HepG2 (cell line): ENCODE measurements at regions not wholly inside any gene's neighbourhood (a gene's known extent, or its start where the extent isn't known, plus 50 kb on each side); places are given as distances from the start of the nearest gene placed in this dataset.

Source experiments
- ARNT ChIP-seq: fragments of 450-650 bp; IDR thresholded peaks from 2 replicates; pipeline ENCODE4 v1.6.1; 2017
- BRCA1 ChIP-seq: sonication (generic); formaldehyde crosslinking; IDR thresholded peaks from 2 replicates; pipeline ENCODE4 v1.4.0; 2020; ENCODE audit warnings: missing genetic modification reagents
- FOSL2 ChIP-seq: sonication (generic); formaldehyde crosslinking; IDR thresholded peaks from 2 replicates; pipeline ENCODE4 v1.4.0; 2020; ENCODE audit warnings: missing genetic modification reagents
- FOXO1 ChIP-seq: sonication (generic); formaldehyde crosslinking; IDR thresholded peaks from 2 replicates; pipeline ENCODE4 v1.4.0; 2020; ENCODE audit warnings: missing genetic modification reagents
- IRF2 ChIP-seq: IDR thresholded peaks from 2 replicates; pipeline ENCODE4 v1.6.1; 2018; ENCODE audit warnings: missing genetic modification reagents, missing compliant biosample characterization
- KAT8 ChIP-seq: IDR thresholded peaks from 2 replicates; pipeline ENCODE4 v1.6.1; 2016; ENCODE audit warnings: missing genetic modification reagents, missing compliant biosample characterization
- MAFF ChIP-seq: IDR thresholded peaks from 2 replicates; pipeline ENCODE4 v1.6.1; 2011; ENCODE audit warnings: low read depth, low read length, improper control_type of control experiment
- MBD4 ChIP-seq: IDR thresholded peaks from 2 replicates; pipeline ENCODE4 v1.6.1; 2012; ENCODE audit warnings: low read length, inconsistent platforms, borderline replicate concordance
- MED1 ChIP-seq: sonication (generic); formaldehyde crosslinking; IDR thresholded peaks from 2 replicates; pipeline ENCODE4 v1.4.0; 2020; ENCODE audit warnings: missing genetic modification reagents
- MYC ChIP-seq: sonication (generic); formaldehyde crosslinking; IDR thresholded peaks from 2 replicates; pipeline ENCODE4 v1.9.0; 2021; ENCODE audit warnings: missing genetic modification reagents, borderline replicate concordance
- NAIF1 ChIP-seq: sonication (generic); formaldehyde crosslinking; IDR thresholded peaks from 2 replicates; pipeline ENCODE4 v1.5.0; 2020; ENCODE audit warnings: mild to moderate bottlenecking, missing genetic modification reagents, borderline replicate concordance
- PAXIP1 ChIP-seq: sonication (generic); formaldehyde crosslinking; conservative IDR thresholded peaks from 2 replicates; pipeline ENCODE4 v1.4.0; 2020; ENCODE audit warnings: mild to moderate bottlenecking, missing genetic modification reagents, moderate library complexity
- SAP130 ChIP-seq: IDR thresholded peaks from 2 replicates; pipeline ENCODE4 v1.6.1; 2016; ENCODE audit warnings: low read depth
- SETDB1 ChIP-seq: sonication (generic); formaldehyde crosslinking; IDR thresholded peaks from 2 replicates; pipeline ENCODE4 v1.5.1; 2020; ENCODE audit warnings: missing genetic modification reagents, mild to moderate bottlenecking, borderline replicate concordance
- SIX4 ChIP-seq: sonication (generic); formaldehyde crosslinking; IDR thresholded peaks from 2 replicates; pipeline ENCODE4 v1.4.0; 2020; ENCODE audit warnings: missing genetic modification reagents
- SMAD1 ChIP-seq: sonication (generic); formaldehyde crosslinking; IDR thresholded peaks from 2 replicates; pipeline ENCODE4 v1.4.0; 2020; ENCODE audit warnings: missing genetic modification reagents, low read depth, mild to moderate bottlenecking, borderline replicate concordance
- TEAD3 ChIP-seq: optimal IDR thresholded peaks from 2 replicates; pipeline ENCODE3; 2016; ENCODE audit warnings: borderline replicate concordance
- ZNF317 ChIP-seq: sonication (generic); formaldehyde crosslinking; IDR thresholded peaks from 2 replicates; pipeline ENCODE4 v1.5.0; 2020; ENCODE audit warnings: mild to moderate bottlenecking, missing genetic modification reagents
- ZNF335 ChIP-seq: sonication (generic); formaldehyde crosslinking; IDR thresholded peaks from 2 replicates; pipeline ENCODE4 v1.4.0; 2020; ENCODE audit warnings: missing genetic modification reagents
- ZNF552 ChIP-seq: sonication (generic); formaldehyde crosslinking; IDR thresholded peaks from 2 replicates; pipeline ENCODE4 v1.9.0; 2022; ENCODE audit warnings: missing genetic modification reagents, mild to moderate bottlenecking, borderline replicate concordance
- ZNF570 ChIP-seq: sonication (generic); formaldehyde crosslinking; IDR thresholded peaks from 2 replicates; pipeline ENCODE4 v1.4.0; 2020; ENCODE audit warnings: mild to moderate bottlenecking, missing genetic modification reagents, borderline replicate concordance
- ZSCAN9 ChIP-seq: IDR thresholded peaks from 2 replicates; pipeline ENCODE4 v1.6.1; 2016; ENCODE audit warnings: borderline replicate concordance
- TF ChIP-seq, protein P1 (sequence below): sonication (generic); formaldehyde crosslinking; IDR thresholded peaks from 2 replicates; pipeline ENCODE4 v1.5.0; 2020; ENCODE audit warnings: mild to moderate bottlenecking, missing genetic modification reagents, borderline replicate concordance
- TF ChIP-seq, protein P2 (sequence below): sonication (generic); formaldehyde crosslinking; IDR thresholded peaks from 2 replicates; pipeline ENCODE4 v1.4.0; 2020; ENCODE audit warnings: missing genetic modification reagents

DNA sequence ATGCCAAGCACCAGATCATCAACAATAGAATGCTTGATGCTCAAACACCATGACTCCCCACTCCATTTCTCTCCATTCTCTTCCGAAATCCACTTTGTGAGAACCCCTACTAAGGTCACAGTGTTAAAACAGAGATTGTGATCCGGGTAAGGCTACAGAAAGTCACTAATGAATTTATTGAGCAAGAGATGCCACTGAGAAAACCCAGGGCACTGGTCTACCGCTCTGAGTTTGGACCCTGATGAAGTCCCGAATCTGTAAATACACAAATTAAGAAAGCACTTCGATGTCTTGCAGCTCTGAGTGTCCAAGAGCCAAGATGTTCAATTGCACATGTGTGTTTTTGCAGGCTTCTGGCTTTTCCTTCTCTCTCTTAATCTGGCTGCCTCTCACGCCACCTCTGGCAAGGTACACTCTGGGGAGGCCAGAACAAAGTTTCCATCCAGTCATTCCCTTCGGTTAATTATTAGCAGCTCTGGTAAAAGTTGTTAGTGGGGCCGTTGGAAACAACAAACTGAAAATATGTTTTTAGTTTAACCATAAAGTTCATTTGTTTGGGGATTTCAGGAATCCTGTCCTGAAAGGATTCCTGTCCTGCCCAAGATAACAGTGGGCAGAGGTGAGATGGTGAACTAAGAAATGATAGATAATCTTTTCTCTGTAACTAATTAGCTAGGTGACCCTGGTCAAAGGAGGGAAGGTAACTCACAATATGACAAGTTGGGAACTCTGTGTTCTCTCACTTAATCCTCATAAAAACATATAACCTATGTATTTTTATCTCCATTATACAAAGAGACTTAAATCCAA is 75.4 kb downstream of the BTG1 start (continued):
- TF ChIP-seq MYC = no peak
- TF ChIP-seq ARNT = no peak
- TF ChIP-seq, protein P1, sequence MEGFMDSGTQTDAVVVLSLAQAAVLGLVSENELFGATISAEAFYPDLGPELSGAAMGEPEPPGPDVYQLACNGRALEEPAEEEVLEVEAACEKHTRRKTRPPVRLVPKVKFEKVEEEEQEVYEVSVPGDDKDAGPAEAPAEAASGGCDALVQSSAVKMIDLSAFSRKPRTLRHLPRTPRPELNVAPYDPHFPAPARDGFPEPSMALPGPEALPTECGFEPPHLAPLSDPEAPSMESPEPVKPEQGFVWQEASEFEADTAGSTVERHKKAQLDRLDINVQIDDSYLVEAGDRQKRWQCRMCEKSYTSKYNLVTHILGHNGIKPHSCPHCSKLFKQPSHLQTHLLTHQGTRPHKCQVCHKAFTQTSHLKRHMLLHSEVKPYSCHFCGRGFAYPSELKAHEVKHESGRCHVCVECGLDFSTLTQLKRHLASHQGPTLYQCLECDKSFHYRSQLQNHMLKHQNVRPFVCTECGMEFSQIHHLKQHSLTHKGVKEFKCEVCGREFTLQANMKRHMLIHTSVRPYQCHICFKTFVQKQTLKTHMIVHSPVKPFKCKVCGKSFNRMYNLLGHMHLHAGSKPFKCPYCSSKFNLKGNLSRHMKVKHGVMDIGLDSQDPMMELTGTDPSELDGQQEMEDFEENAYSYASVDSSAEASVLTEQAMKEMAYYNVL (CRISPR knock-in tag) = peak; percentile 29; the same call in 1 of the 2 replicates
- TF ChIP-seq SETDB1 = no peak
- no peak for TF ChIP-seq SMAD1 (CRISPR knock-in tag)
- TF ChIP-seq KAT8 (CRISPR knock-in tag) = no peak; the same call in 1 of the 2 replicates
- TF ChIP-seq PAXIP1 = peak; percentile 77
- no peak for TF ChIP-seq ZNF317 (CRISPR knock-in tag)
- 0 out of 2 replicates have a peak, but pooled peaks have one; percentile 6 for TF ChIP-seq MBD4
- 0 out of 2 replicates have a peak, but pooled peaks have one; percentile 47 for TF ChIP-seq FOXO1 (CRISPR knock-in tag)
- TF ChIP-seq NAIF1 (CRISPR knock-in tag) = no peak
- no peak for TF ChIP-seq ZNF335
- no peak for TF ChIP-seq BRCA1 (CRISPR knock-in tag)
- no peak for TF ChIP-seq SIX4 (CRISPR knock-in tag)
- TF ChIP-seq IRF2 = 0 out of 2 replicates have a peak, but pooled peaks have one; percentile 32
- no peak; the same call in 1 of the 2 replicates for TF ChIP-seq ZSCAN9 (CRISPR knock-in tag)
- no peak for TF ChIP-seq ZNF570 (CRISPR knock-in tag)
- TF ChIP-seq MAFF = no peak
- no peak for TF ChIP-seq ZNF552 (CRISPR knock-in tag)
- TF ChIP-seq TEAD3 (CRISPR knock-in tag) = peak; percentile 47
- peak; percentile 65 for TF ChIP-seq FOSL2 (CRISPR knock-in tag)
- TF ChIP-seq MED1 = peak; percentile 45; the same call in 1 of the 2 replicates
- TF ChIP-seq, protein P2, sequence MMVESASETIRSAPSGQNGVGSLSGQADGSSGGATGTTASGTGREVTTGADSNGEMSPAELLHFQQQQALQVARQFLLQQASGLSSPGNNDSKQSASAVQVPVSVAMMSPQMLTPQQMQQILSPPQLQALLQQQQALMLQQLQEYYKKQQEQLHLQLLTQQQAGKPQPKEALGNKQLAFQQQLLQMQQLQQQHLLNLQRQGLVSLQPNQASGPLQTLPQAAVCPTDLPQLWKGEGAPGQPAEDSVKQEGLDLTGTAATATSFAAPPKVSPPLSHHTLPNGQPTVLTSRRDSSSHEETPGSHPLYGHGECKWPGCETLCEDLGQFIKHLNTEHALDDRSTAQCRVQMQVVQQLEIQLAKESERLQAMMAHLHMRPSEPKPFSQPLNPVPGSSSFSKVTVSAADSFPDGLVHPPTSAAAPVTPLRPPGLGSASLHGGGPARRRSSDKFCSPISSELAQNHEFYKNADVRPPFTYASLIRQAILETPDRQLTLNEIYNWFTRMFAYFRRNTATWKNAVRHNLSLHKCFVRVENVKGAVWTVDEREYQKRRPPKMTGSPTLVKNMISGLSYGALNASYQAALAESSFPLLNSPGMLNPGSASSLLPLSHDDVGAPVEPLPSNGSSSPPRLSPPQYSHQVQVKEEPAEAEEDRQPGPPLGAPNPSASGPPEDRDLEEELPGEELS (CRISPR knock-in tag) = peak; percentile 80
- TF ChIP-seq SAP130 (CRISPR knock-in tag) = peak; percentile 60
